Stimulated activated CD8-positive, alpha-beta memory T cell treated with anti-CD3 and anti-CD28 coated beads, Interleukin-7, amount 100 ng/mL, for 24 hours (primary cell): ENCODE measurements at regions not wholly inside any gene's neighbourhood (a gene's known extent, or its start where the extent isn't known, plus 50 kb on each side); places are given as distances from the start of the nearest gene placed in this dataset.

ENCODE experiments used
- DNase-seq: peaks from one replicate; pipeline ENCODE4 v3.0.0-alpha.2; 2020; ENCODE audit warnings: low read depth

GRCh38 chr2:145495590-145495989 lies 975.7 kb upstream of the ZEB2 start:
- no peak for DNase-seq

GRCh38 chr2:145494441-145494840 lies 974.5 kb upstream of the ZEB2 start:
- no peak for DNase-seq

- DNase-seq, result no peak
Observed at GRCh38 chr2:145488571-145488970, 968.7 kb upstream of the ZEB2 start.

GRCh38 chr2:145484448-145485097 lies 964.7 kb upstream of the ZEB2 start:
- no peak for DNase-seq

- no peak for DNase-seq
Observed at GRCh38 chr2:145483854-145484253, 963.9 kb upstream of the ZEB2 start.

- DNase-seq, result no peak
Observed at GRCh38 chr2:145481334-145481922, 961.5 kb upstream of the ZEB2 start.

- DNase-seq, result no peak
Observed at GRCh38 chr2:145464866-145465265, 944.9 kb upstream of the ZEB2 start.

GRCh38 chr2:145460112-145460511 lies 940.2 kb upstream of the ZEB2 start:
- DNase-seq, result no peak

- no peak for DNase-seq
Observed at GRCh38 chr2:145431181-145431951, 911.4 kb upstream of the ZEB2 start.

- DNase-seq, result no peak
Observed at GRCh38 chr2:145423809-145424208, 903.9 kb upstream of the ZEB2 start.

GRCh38 chr2:145422576-145422975 lies 902.7 kb upstream of the ZEB2 start:
- DNase-seq, result no peak

- DNase-seq, result no peak
Observed at GRCh38 chr2:145421841-145422240, 901.9 kb upstream of the ZEB2 start.

- DNase-seq, result no peak
Observed at GRCh38 chr2:145416640-145417039, 896.7 kb upstream of the ZEB2 start.

GRCh38 chr2:145415151-145415550 lies 895.2 kb upstream of the ZEB2 start:
- no peak for DNase-seq

GRCh38 chr2:145413261-145414030 lies 893.5 kb upstream of the ZEB2 start:
- no peak for DNase-seq

GRCh38 chr2:145412155-145412554 lies 892.2 kb upstream of the ZEB2 start:
- no peak for DNase-seq

- DNase-seq, result no peak
Observed at GRCh38 chr2:145411493-145411892, 891.6 kb upstream of the ZEB2 start.

- no peak for DNase-seq
Observed at GRCh38 chr2:145410086-145410485, 890.2 kb upstream of the ZEB2 start.

GRCh38 chr2:145408980-145409379 lies 889.1 kb upstream of the ZEB2 start:
- no peak for DNase-seq

- no peak for DNase-seq
Observed at GRCh38 chr2:145404690-145405089, 884.8 kb upstream of the ZEB2 start.

GRCh38 chr2:145402706-145403277 lies 882.9 kb upstream of the ZEB2 start:
- DNase-seq, result no peak

GRCh38 chr2:145399131-145399530 lies 879.2 kb upstream of the ZEB2 start:
- no peak for DNase-seq
